Lower leg skin (tissue), 3 donors: ENCODE measurements at regions not wholly inside any gene's neighbourhood (a gene's known extent, or its start where the extent isn't known, plus 50 kb on each side); places are given as distances from the start of the nearest gene placed in this dataset.

Experiments
- POLR2A ChIP-seq, 2 donors: fragments of 450-650 bp; IDR thresholded peaks; one replicate each; pipeline ENCODE4 v1.6.1; 2016 to 2017; ENCODE audit warnings: antibody characterized with exemption in 2 of 2, mild to moderate bottlenecking in 1 of 2, moderate library complexity in 1 of 2
- TF ChIP-seq, protein P1 (sequence below), 3 donors: fragments of 450-650 bp; IDR thresholded peaks; one replicate each; pipeline ENCODE4 v1.5.1; 2016; ENCODE audit warnings: antibody characterized with exemption in 3 of 3, mild to moderate bottlenecking in 3 of 3, moderate library complexity in 2 of 3

- TF ChIP-seq, protein P1, sequence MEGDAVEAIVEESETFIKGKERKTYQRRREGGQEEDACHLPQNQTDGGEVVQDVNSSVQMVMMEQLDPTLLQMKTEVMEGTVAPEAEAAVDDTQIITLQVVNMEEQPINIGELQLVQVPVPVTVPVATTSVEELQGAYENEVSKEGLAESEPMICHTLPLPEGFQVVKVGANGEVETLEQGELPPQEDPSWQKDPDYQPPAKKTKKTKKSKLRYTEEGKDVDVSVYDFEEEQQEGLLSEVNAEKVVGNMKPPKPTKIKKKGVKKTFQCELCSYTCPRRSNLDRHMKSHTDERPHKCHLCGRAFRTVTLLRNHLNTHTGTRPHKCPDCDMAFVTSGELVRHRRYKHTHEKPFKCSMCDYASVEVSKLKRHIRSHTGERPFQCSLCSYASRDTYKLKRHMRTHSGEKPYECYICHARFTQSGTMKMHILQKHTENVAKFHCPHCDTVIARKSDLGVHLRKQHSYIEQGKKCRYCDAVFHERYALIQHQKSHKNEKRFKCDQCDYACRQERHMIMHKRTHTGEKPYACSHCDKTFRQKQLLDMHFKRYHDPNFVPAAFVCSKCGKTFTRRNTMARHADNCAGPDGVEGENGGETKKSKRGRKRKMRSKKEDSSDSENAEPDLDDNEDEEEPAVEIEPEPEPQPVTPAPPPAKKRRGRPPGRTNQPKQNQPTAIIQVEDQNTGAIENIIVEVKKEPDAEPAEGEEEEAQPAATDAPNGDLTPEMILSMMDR (IDR thresholded peaks at IDR 0.05) = no peak
- TF ChIP-seq POLR2A (IDR thresholded peaks at IDR 0.05) = no peak
Observed at GRCh38 chr6:10101551-10102252, 313.2 kb downstream of the TFAP2A start.
